Colonic mucosa (tissue), 4 donors: ENCODE measurements at regions not wholly inside any gene's neighbourhood (a gene's known extent, or its start where the extent isn't known, plus 50 kb on each side); places are given as distances from the start of the nearest gene placed in this dataset.
"Not testable (repeated sequence)": the region's sequence is repeated elsewhere in the genome, so short reads cannot be mapped to it uniquely, and the experiment has no call there.

Experiments used
- DNase-seq: peaks from one replicate; pipeline ENCODE4 v3.0.0-alpha.2; 2020
- H3K27ac ChIP-seq: fragments of 200-600 bp; one replicate; pipeline ENCODE4 v1.8.0; 2021
- H3K27me3 ChIP-seq: fragments of 200-600 bp; one replicate; pipeline ENCODE4 v1.8.0; 2021
- H3K36me3 ChIP-seq: fragments of 200-600 bp; one replicate; pipeline ENCODE4 v1.8.0; 2021
- H3K4me1 ChIP-seq: fragments of 200-600 bp; one replicate; pipeline ENCODE4 v1.8.0; 2021; ENCODE audit warnings: mild to moderate bottlenecking
- H3K4me3 ChIP-seq: fragments of 200-600 bp; one replicate; pipeline ENCODE4 v1.8.0; 2021
- H3K9ac ChIP-seq, 2 donors: one replicate each; pipeline ENCODE4 v1.7.0; 2013; ENCODE audit warnings: control low read depth in 2 of 2, low read depth in 2 of 2, low read length in 2 of 2
- H3K9me3 ChIP-seq: fragments of 200-600 bp; one replicate; pipeline ENCODE4 v1.8.0; 2021
- CTCF ChIP-seq: fragments of 200-600 bp; IDR thresholded peaks from one replicate; pipeline ENCODE4 v1.8.0; 2022; ENCODE audit warnings: antibody characterized with exemption, mild to moderate bottlenecking
- intact Hi-C: fragments of 100-400 bp; cut with DNase I; formaldehyde crosslinking; loops from one replicate; pipeline ENCODE4 v1.14.1; 2022
- donor health status: healthy.
- donor health status: DM: no; HTN: no; CAD: no.
- donor health status: DM: no; HTN: no; CAD: no.

- no peaks in the 10 kb centered on the region for H3K9me3 ChIP-seq
- no peak overlapping the region for H3K4me3 ChIP-seq
- H3K27ac ChIP-seq, result no peak overlapping the region
- intact Hi-C loops, result no loop called here
- H3K9ac ChIP-seq, result no peak overlapping the region
- no peaks in the 10 kb centered on the region for H3K27me3 ChIP-seq
- no peak for DNase-seq
- no peaks in the 10 kb centered on the region for H3K4me1 ChIP-seq
- no peaks in the 10 kb centered on the region for H3K36me3 ChIP-seq
- no peak for TF ChIP-seq CTCF
These were observed 65.4 kb upstream of the DLG1 start for GRCh38 chr3:197363553-197364409.

GRCh38 chr3:197362081-197362480 is 63.7 kb upstream of the DLG1 start:
- Histone ChIP-seq H3K27ac (no peak overlapping the region), H3K9me3 (no peaks in the 10 kb centered on the region), H3K36me3 (no peaks in the 10 kb centered on the region), H3K4me3 (no peak overlapping the region), H3K4me1 (no peaks in the 10 kb centered on the region), H3K27me3 (no peaks in the 10 kb centered on the region), H3K9ac (no peak overlapping the region)
- DNase-seq, result no peak
- TF ChIP-seq CTCF, result no peak
- intact Hi-C loops, result no loop called here

GRCh38 chr3:197360095-197360494 is 61.7 kb upstream of the DLG1 start:
- H3K9me3 ChIP-seq, H3K27me3 ChIP-seq, H3K4me3 ChIP-seq, intact Hi-C loops, H3K36me3 ChIP-seq, H3K27ac ChIP-seq, H3K4me1 ChIP-seq, H3K9ac ChIP-seq, DNase-seq: not testable (repeated sequence)

GRCh38 chr3:197359476-197359875 is 61.1 kb upstream of the DLG1 start:
- DNase-seq, intact Hi-C loops: not testable (repeated sequence)

GRCh38 chr3:197356741-197357140 is 58.3 kb upstream of the DLG1 start:
- Histone ChIP-seq H3K36me3 (no peaks in the 10 kb centered on the region), H3K27ac (no peak overlapping the region), H3K27me3 (no peaks in the 10 kb centered on the region), H3K9me3 (no peaks in the 10 kb centered on the region), H3K4me3 (no peak overlapping the region), H3K4me1 (no peaks in the 10 kb centered on the region), H3K9ac (no peak overlapping the region)
- TF ChIP-seq CTCF, result no peak
- DNase-seq, result no peak
- intact Hi-C loops, result no loop called here

More at GRCh38 chr3:197359476-197359875, 61.1 kb upstream of the DLG1 start:
- not testable (repeated sequence) for H3K4me3 ChIP-seq, H3K9me3 ChIP-seq, H3K36me3 ChIP-seq, H3K27ac ChIP-seq, H3K27me3 ChIP-seq, H3K9ac ChIP-seq, H3K4me1 ChIP-seq

GRCh38 chr3:197356275-197356674 is 57.9 kb upstream of the DLG1 start:
- no peak for TF ChIP-seq CTCF
- Histone ChIP-seq H3K4me1 (no peaks in the 10 kb centered on the region), H3K9me3 (no peaks in the 10 kb centered on the region), H3K36me3 (no peaks in the 10 kb centered on the region), H3K27ac (no peak overlapping the region), H3K9ac (no peak overlapping the region), H3K4me3 (no peak overlapping the region), H3K27me3 (no peaks in the 10 kb centered on the region)
- DNase-seq, result no peak
- intact Hi-C loops, result no loop called here
